Ishikawa (cell line): ENCODE measurements at regions not wholly inside any gene's neighbourhood (a gene's known extent, or its start where the extent isn't known, plus 50 kb on each side); places are given as distances from the start of the nearest gene placed in this dataset.

ENCODE experiments used
- CEBPB ChIP-seq: IDR thresholded peaks from 2 replicates; pipeline ENCODE4 v1.6.1; 2012
- EGR1 ChIP-seq: IDR thresholded peaks from 2 replicates; pipeline ENCODE4 v1.6.1; 2012
- NFIC ChIP-seq: IDR thresholded peaks from 2 replicates; pipeline ENCODE4 v1.6.1; 2012
- RAD21 ChIP-seq: IDR thresholded peaks from 2 replicates; pipeline ENCODE4 v1.6.1; 2012; ENCODE audit warnings: low read depth
- USF1 ChIP-seq: IDR thresholded peaks from 2 replicates; pipeline ENCODE4 v1.6.1; 2012
- YY1 ChIP-seq: IDR thresholded peaks from 2 replicates; pipeline ENCODE4 v1.6.1; 2012; ENCODE audit warnings: low read depth

- TF ChIP-seq CEBPB (no peak), YY1 (no peak), RAD21 (no peak), EGR1 (no peak), USF1 (no peak), NFIC (no peak)
Measured at GRCh38 chr4:53959343-53960120, 104.9 kb downstream of the CHIC2 start.
